Osteocyte (in vitro differentiated cells): ENCODE measurements at regions not wholly inside any gene's neighbourhood (a gene's known extent, or its start where the extent isn't known, plus 50 kb on each side); places are given as distances from the start of the nearest gene placed in this dataset.

Source experiments
- DNase-seq: peaks from one replicate; pipeline ENCODE4 v3.0.0; 2021; ENCODE audit warnings: mixed read lengths; ENCODE audit not compliant: unreplicated experiment; ENCODE audit errors: extremely low spot score
- H3K27ac Mint-ChIP-seq: one replicate; pipeline ENCODE4 v1.8.0; 2021; ENCODE audit warnings: mild to moderate bottlenecking, mixed read lengths; ENCODE audit not compliant: unreplicated experiment
- H3K27me3 Mint-ChIP-seq: one replicate; pipeline ENCODE4 v1.8.0; 2021; ENCODE audit warnings: mixed read lengths; ENCODE audit not compliant: unreplicated experiment
- H3K36me3 Mint-ChIP-seq: one replicate; pipeline ENCODE4 v1.8.0; 2021; ENCODE audit warnings: mixed read lengths; ENCODE audit not compliant: unreplicated experiment
- H3K4me1 Mint-ChIP-seq: one replicate; pipeline ENCODE4 v1.8.0; 2021; ENCODE audit warnings: mixed read lengths; ENCODE audit not compliant: unreplicated experiment
- H3K4me3 Mint-ChIP-seq: one replicate; pipeline ENCODE4 v1.8.0; 2021; ENCODE audit warnings: mild to moderate bottlenecking, moderate library complexity, mixed read lengths; ENCODE audit not compliant: unreplicated experiment
- H3K9me3 Mint-ChIP-seq: one replicate; pipeline ENCODE4 v1.8.0; 2021; ENCODE audit warnings: mixed read lengths; ENCODE audit not compliant: unreplicated experiment
- TF ChIP-seq, protein P1 (sequence below): fragments of 200-600 bp; sonication (generic); IDR thresholded peaks from 2 replicates; pipeline ENCODE4 v1.5.0; 2021; ENCODE audit warnings: antibody characterized with exemption, mild to moderate bottlenecking, moderate library complexity

DNA sequence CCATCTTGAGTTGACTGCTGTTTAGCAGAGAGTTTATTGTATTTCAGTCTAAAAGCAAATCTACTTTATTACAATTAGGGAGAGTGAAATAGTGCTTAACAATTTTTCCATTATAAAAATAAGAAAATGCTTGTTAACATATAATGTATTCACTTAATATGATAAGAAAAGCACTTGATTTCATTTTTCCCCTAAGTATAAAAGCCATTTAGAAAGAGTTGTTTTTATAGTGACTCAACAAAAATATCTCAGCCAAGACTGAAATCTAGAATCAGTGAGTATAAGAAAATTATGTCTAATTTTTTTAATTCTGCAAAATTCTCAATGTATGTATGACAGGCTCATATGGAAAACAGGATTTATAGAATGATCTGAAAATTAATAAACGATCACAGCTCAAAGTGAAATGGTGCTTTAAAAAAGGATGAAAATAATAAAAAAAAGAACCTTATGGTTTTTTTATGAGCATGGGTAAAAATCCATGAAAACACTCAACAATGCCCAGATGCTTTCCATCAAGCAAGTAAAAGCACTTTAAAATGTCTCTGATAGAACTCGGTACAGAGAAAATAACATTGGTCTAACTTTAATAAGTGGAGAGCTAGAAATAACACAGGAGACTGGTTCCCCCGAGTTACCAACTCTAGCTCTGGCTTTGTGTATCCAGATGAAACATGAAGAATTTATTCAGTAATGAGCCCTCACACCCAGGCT lies 1057.8 kb upstream of the WWC1 start:
- DNase-seq, result no peak
- Mint-ChIP-seq H3K9me3 (peaks cover 7% of the 10 kb centered on the region), H3K4me3 (no peak overlapping the region), H3K4me1 (peaks cover 65% of the 10 kb centered on the region), H3K27ac (peak overlapping the region; percentile 95), H3K27me3 (no peaks in the 10 kb centered on the region), H3K36me3 (no peaks in the 10 kb centered on the region)
- TF ChIP-seq, protein P1, sequence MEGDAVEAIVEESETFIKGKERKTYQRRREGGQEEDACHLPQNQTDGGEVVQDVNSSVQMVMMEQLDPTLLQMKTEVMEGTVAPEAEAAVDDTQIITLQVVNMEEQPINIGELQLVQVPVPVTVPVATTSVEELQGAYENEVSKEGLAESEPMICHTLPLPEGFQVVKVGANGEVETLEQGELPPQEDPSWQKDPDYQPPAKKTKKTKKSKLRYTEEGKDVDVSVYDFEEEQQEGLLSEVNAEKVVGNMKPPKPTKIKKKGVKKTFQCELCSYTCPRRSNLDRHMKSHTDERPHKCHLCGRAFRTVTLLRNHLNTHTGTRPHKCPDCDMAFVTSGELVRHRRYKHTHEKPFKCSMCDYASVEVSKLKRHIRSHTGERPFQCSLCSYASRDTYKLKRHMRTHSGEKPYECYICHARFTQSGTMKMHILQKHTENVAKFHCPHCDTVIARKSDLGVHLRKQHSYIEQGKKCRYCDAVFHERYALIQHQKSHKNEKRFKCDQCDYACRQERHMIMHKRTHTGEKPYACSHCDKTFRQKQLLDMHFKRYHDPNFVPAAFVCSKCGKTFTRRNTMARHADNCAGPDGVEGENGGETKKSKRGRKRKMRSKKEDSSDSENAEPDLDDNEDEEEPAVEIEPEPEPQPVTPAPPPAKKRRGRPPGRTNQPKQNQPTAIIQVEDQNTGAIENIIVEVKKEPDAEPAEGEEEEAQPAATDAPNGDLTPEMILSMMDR, result no peak

DNA sequence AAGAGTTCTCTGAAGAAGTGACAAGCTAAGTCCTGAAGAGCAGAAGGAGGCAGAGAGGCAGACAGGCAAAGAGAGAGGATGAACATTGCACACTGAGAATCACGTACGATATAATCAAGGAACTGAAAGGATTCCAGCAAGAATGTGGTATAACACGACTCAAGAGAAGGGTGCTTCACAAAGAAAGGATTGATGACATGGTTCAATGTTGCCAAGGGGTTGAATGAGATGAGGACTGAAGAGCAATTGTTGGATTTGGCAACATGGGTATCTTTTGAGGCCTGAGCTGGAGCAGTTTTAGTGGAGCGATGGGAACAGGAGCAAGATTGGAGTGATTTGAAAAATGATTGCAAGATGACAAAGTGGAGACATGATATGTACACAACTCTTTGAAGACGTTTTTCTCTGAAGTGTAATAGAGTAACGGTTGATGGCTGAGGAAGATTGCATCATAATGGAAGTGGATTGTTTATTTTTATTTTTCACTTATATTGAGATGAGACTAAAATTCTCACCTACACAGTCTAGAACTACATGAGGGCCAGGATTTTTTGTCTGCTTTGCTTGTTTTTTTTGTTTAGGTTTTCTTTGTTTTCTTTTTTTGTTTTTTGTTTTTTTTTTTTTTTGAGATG lies 1049.9 kb upstream of the WWC1 start:
- H3K27me3 Mint-ChIP-seq, result no peaks in the 10 kb centered on the region
- H3K9me3 Mint-ChIP-seq, result no peaks in the 10 kb centered on the region
- no peaks in the 10 kb centered on the region for H3K36me3 Mint-ChIP-seq
- TF ChIP-seq, protein P1, result no peak
- H3K27ac Mint-ChIP-seq, result no peak overlapping the region
- no peak for DNase-seq
- no peak overlapping the region for H3K4me3 Mint-ChIP-seq
- H3K4me1 Mint-ChIP-seq, result peaks cover 21% of the 10 kb centered on the region

DNA sequence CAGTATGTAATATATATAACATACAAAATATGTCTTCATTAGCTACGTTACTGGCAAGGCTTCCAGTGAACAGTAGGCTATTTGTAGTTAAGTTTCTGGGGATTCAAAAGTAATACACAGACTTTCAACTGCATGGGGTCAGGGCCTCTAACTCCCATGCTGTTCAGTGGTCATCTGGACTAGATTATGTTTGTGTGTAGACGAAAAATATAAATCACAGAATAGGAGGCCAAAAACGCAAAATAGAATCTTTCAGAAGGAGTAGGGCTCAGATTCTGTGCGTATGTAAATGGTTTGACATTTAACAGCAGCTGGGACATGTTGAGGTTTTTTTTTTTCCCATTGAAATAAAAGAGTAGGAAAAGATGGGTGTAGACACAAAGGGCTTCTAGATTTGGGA lies 1048.7 kb upstream of the WWC1 start:
- H3K27me3 Mint-ChIP-seq, result no peaks in the 10 kb centered on the region
- TF ChIP-seq, protein P1, result no peak
- no peak for DNase-seq
- H3K9me3 Mint-ChIP-seq, result no peaks in the 10 kb centered on the region
- H3K4me3 Mint-ChIP-seq, result no peak overlapping the region
- no peak overlapping the region for H3K27ac Mint-ChIP-seq
- no peaks in the 10 kb centered on the region for H3K36me3 Mint-ChIP-seq
- peaks cover 21% of the 10 kb centered on the region for H3K4me1 Mint-ChIP-seq

DNA sequence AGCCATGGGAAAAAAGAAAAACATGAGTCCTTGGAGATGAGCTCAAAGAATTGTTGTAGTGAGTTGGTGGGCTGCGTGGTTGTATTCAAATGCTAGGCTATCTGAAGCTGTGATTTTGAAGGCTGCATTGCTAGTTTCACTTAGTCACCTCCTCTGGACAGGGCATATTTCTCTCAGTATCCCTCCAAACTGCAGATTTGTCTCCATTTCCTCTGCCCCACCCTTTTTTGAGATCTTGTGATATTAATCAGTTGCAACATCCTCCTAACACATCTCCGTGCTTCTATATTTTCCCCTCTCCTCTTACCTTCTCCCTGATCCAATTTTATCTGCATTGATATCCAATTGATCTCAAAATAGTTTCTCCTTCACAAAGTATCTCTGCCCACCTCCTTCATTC lies 1048.0 kb upstream of the WWC1 start:
- Mint-ChIP-seq H3K4me1 (peaks cover 21% of the 10 kb centered on the region), H3K9me3 (no peaks in the 10 kb centered on the region), H3K4me3 (no peak overlapping the region), H3K27me3 (no peaks in the 10 kb centered on the region), H3K27ac (no peak overlapping the region), H3K36me3 (no peaks in the 10 kb centered on the region)
- no peak for DNase-seq
- TF ChIP-seq, protein P1, result no peak

DNA sequence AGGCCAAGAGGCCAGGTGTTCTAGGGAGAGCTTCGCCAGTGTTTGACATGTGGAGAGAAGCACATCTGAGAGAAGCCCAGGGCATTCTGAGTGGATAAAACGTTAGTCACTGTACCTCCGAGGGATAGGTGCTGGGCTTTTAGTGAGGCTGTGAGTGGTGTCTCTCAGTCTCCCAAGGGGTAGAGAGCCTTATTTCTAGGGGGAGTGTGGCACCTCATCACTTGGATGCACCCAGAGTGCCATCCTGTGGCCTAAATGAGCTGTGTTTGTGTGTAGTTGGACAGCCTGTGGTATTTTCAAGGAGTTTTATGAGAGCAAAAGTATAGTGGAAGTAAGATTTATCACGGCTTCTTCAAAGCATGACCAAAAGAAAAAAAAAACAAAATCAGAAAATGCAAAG lies 1046.9 kb upstream of the WWC1 start:
- Mint-ChIP-seq H3K4me1 (peaks cover 19% of the 10 kb centered on the region), H3K9me3 (no peaks in the 10 kb centered on the region), H3K36me3 (no peaks in the 10 kb centered on the region), H3K27me3 (no peaks in the 10 kb centered on the region), H3K27ac (no peak overlapping the region), H3K4me3 (no peak overlapping the region)
- TF ChIP-seq, protein P1, result peak; percentile 71
- no peak for DNase-seq
